Vagina (tissue), 2 donors: ENCODE measurements at regions not wholly inside any gene's neighbourhood (a gene's known extent, or its start where the extent isn't known, plus 50 kb on each side); places are given as distances from the start of the nearest gene placed in this dataset.

ENCODE experiments used
- DNase-seq, 2 donors: peaks; one replicate each; pipeline ENCODE4 v3.0.0-alpha.2; 2017; ENCODE audit errors: extremely low spot score in 2 of 2
- H3K27ac ChIP-seq: fragments of 200-600 bp; sonication (generic); one replicate; pipeline ENCODE4 v1.5.1; 2019
- H3K27me3 ChIP-seq: fragments of 200-600 bp; sonication (generic); one replicate; pipeline ENCODE4 v1.5.1; 2019
- H3K36me3 ChIP-seq, 2 donors: fragments of 200-600 bp; sonication (generic); one replicate each; pipeline ENCODE4 v1.5.1; 2017 to 2019
- H3K4me1 ChIP-seq: fragments of 200-600 bp; sonication (generic); one replicate; pipeline ENCODE4 v1.5.1; 2019
- H3K4me3 ChIP-seq, 2 donors: fragments of 200-600 bp; sonication (generic); 1 replicate in 1 of 2; 2 replicates in 1 of 2; pipeline ENCODE4 v1.5.1; 2016 to 2019
- H3K9me3 ChIP-seq: fragments of 200-600 bp; sonication (generic); one replicate; pipeline ENCODE4 v1.5.1; 2019
- CTCF ChIP-seq, 3 experiments: fragments of 450-650 bp in 2 of 3; fragments of 200-600 bp in 1 of 3; sonication (generic) in 1 of 3; IDR thresholded peaks; one replicate each; pipeline ENCODE4 v1.5.1; 2017 to 2019; ENCODE audit warnings: antibody characterized with exemption in 3 of 3, mild to moderate bottlenecking in 2 of 3, moderate library complexity in 2 of 3
- POLR2A ChIP-seq, 2 donors: fragments of 450-650 bp; IDR thresholded peaks; one replicate each; pipeline ENCODE4 v1.6.1; 2017; ENCODE audit warnings: antibody characterized with exemption in 2 of 2, mild to moderate bottlenecking in 2 of 2, moderate library complexity in 2 of 2
- POLR2AphosphoS5 ChIP-seq, 2 donors: sonication (generic); formaldehyde crosslinking; IDR thresholded peaks; one replicate each; pipeline ENCODE4 v1.9.0; 2017; ENCODE audit warnings: antibody characterized with exemption in 2 of 2, mild to moderate bottlenecking in 2 of 2, low read depth in 1 of 2; ENCODE audit not compliant: insufficient read depth in 1 of 2
- intact Hi-C: fragments of 100-400 bp; cut with DNase I; formaldehyde crosslinking; loops from one replicate; pipeline ENCODE4 v1.15.1; 2023

- TF ChIP-seq CTCF (IDR thresholded peaks at IDR 0.05) (no peak), POLR2A (IDR thresholded peaks at IDR 0.05) (no peak), POLR2AphosphoS5 (IDR thresholded peaks at IDR 0.05; ENCODE audit: insufficient read depth in 1 of 2, low read depth in 1 of 2) (no peak)
- no peak overlapping the region for H3K4me3 ChIP-seq
- no peaks in the 10 kb centered on the region for H3K9me3 ChIP-seq
- peak overlapping the region; percentile 15 for H3K27ac ChIP-seq
- DNase-seq = no peak
- no peaks in the 10 kb centered on the region for H3K27me3 ChIP-seq
- intact Hi-C loops = no loop called here
- peaks cover 18% of the 10 kb centered on the region for H3K4me1 ChIP-seq
- no peaks in the 10 kb centered on the region for H3K36me3 ChIP-seq
Observed at GRCh38 chr15:95016511-95017229, 785.3 kb downstream of the MCTP2 start.

DNA sequence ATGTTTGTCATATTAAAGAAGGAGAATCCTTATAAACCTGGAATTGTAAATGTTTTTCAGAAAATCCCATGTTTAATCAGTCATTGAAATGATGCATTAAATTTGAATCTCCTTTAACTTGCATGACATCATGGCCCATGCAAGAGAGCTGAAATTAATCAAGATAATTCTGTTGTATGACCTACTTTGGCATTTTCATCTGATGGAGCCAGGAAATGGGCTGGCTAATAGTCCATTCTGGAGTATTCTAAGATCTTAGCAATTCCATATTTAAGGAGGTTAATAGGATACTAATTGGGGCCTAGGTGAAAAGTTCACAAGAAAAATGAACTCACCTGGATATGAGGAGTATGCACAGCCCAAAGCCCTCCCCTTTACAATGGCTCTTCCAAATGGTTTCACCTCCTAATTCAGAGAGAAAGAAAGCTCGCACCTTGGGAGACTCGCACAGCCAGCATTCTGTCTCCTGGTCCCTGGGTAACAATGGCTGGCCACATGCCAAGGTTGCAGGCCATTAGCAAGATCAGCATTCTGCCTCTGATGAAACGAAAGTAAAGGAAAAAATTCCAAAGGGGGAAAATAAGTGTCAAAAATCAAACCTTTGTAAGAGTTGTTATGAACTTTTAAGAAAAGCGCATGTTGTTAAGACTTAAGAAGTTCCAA, 786.4 kb downstream of the MCTP2 start:
- TF ChIP-seq CTCF (IDR thresholded peaks at IDR 0.05) = no peak
- no peak for TF ChIP-seq POLR2A (IDR thresholded peaks at IDR 0.05)
- TF ChIP-seq POLR2AphosphoS5 (IDR thresholded peaks at IDR 0.05; ENCODE audit: insufficient read depth in 1 of 2, low read depth in 1 of 2) = no peak
- Histone ChIP-seq H3K36me3 (no peaks in the 10 kb centered on the region), H3K27me3 (no peaks in the 10 kb centered on the region), H3K9me3 (no peaks in the 10 kb centered on the region), H3K27ac (peak overlapping the region; percentile 37), H3K4me1 (peaks cover 18% of the 10 kb centered on the region), H3K4me3 (no peak overlapping the region)
- intact Hi-C loops = no loop called here
- no peak for DNase-seq

- Histone ChIP-seq H3K4me3 (no peak overlapping the region), H3K4me1 (peaks cover 18% of the 10 kb centered on the region), H3K27ac (peak overlapping the region; percentile 37), H3K27me3 (no peaks in the 10 kb centered on the region), H3K9me3 (no peaks in the 10 kb centered on the region), H3K36me3 (no peaks in the 10 kb centered on the region)
- intact Hi-C loops = no loop called here
- DNase-seq = no peak
- TF ChIP-seq POLR2AphosphoS5 (IDR thresholded peaks at IDR 0.05; ENCODE audit: insufficient read depth in 1 of 2, low read depth in 1 of 2) (no peak), CTCF (IDR thresholded peaks at IDR 0.05) (no peak), POLR2A (IDR thresholded peaks at IDR 0.05) (no peak)
Observed at GRCh38 chr15:95018888-95019545, 787.7 kb downstream of the MCTP2 start.

- Histone ChIP-seq H3K4me1 (peaks cover 18% of the 10 kb centered on the region), H3K27me3 (no peaks in the 10 kb centered on the region), H3K4me3 (no peak overlapping the region), H3K27ac (no peak overlapping the region), H3K9me3 (no peaks in the 10 kb centered on the region), H3K36me3 (no peaks in the 10 kb centered on the region)
- no peak for DNase-seq
- intact Hi-C loops = loop anchor here (10.0 kb wide), 1 partner anchor 1305 kb away; no protein-coding TSS in a partner anchor
- TF ChIP-seq POLR2AphosphoS5 (IDR thresholded peaks at IDR 0.05; ENCODE audit: insufficient read depth in 1 of 2, low read depth in 1 of 2) (no peak), POLR2A (IDR thresholded peaks at IDR 0.05) (no peak)
Observed at GRCh38 chr15:95019907-95020306, 788.5 kb downstream of the MCTP2 start.

GRCh38 chr15:95021816-95022215, 790.5 kb downstream of the MCTP2 start:
- Histone ChIP-seq H3K36me3 (no peaks in the 10 kb centered on the region), H3K4me3 (no peak overlapping the region), H3K9me3 (no peaks in the 10 kb centered on the region), H3K27me3 (no peaks in the 10 kb centered on the region), H3K4me1 (peaks cover 18% of the 10 kb centered on the region), H3K27ac (no peak overlapping the region)
- no peak for TF ChIP-seq POLR2AphosphoS5 (IDR thresholded peaks at IDR 0.05; ENCODE audit: insufficient read depth in 1 of 2, low read depth in 1 of 2)
- TF ChIP-seq POLR2A (IDR thresholded peaks at IDR 0.05) = no peak
- no peak for TF ChIP-seq CTCF (IDR thresholded peaks at IDR 0.05)
- no peak for DNase-seq
- intact Hi-C loops = loop anchor here (10.0 kb wide), 1 partner anchor 1303 kb away; no protein-coding TSS in a partner anchor
